Suprapubic skin (tissue), 4 donors: ENCODE measurements at regions not wholly inside any gene's neighbourhood (a gene's known extent, or its start where the extent isn't known, plus 50 kb on each side); places are given as distances from the start of the nearest gene placed in this dataset.

Source experiments
- DNase-seq, 2 donors: peaks; one replicate each; pipeline ENCODE4 v3.0.0-alpha.2; 2019; ENCODE audit warnings: low spot score in 2 of 2
- H3K27ac ChIP-seq: fragments of 200-600 bp; sonication (generic); one replicate; pipeline ENCODE4 v1.5.1; 2019
- H3K27me3 ChIP-seq: fragments of 200-600 bp; sonication (generic); one replicate; pipeline ENCODE4 v1.5.1; 2019
- H3K36me3 ChIP-seq: fragments of 200-600 bp; sonication (generic); one replicate; pipeline ENCODE4 v1.5.1; 2019
- H3K4me1 ChIP-seq: fragments of 200-600 bp; sonication (generic); one replicate; pipeline ENCODE4 v1.5.1; 2019
- H3K4me3 ChIP-seq: fragments of 200-600 bp; sonication (generic); one replicate; pipeline ENCODE4 v1.5.1; 2019; ENCODE audit warnings: mild to moderate bottlenecking
- H3K9me3 ChIP-seq: fragments of 200-600 bp; sonication (generic); one replicate; pipeline ENCODE4 v1.5.1; 2019
- CTCF ChIP-seq, 2 donors: fragments of 200-600 bp in 1 of 2; fragments of 450-650 bp in 1 of 2; sonication (generic) in 1 of 2; IDR thresholded peaks; one replicate each; pipeline ENCODE4 v1.5.1; 2016 to 2019; ENCODE audit warnings: antibody characterized with exemption in 2 of 2, mild to moderate bottlenecking in 1 of 2, moderate library complexity in 1 of 2
- EP300 ChIP-seq: sonication (generic); formaldehyde crosslinking; IDR thresholded peaks from one replicate; pipeline ENCODE4 v1.6.1; 2017; ENCODE audit warnings: antibody characterized with exemption
- POLR2A ChIP-seq, 2 donors: fragments of 450-650 bp; IDR thresholded peaks; one replicate each; pipeline ENCODE4 v1.6.1; 2017; ENCODE audit warnings: antibody characterized with exemption in 2 of 2, mild to moderate bottlenecking in 2 of 2, moderate library complexity in 2 of 2
- POLR2AphosphoS5 ChIP-seq, 3 donors: sonication (generic); formaldehyde crosslinking; IDR thresholded peaks; one replicate each; pipeline ENCODE4 v1.6.1; 2017; ENCODE audit warnings: antibody characterized with exemption in 3 of 3
- WGBS: methylation state at CpG from one replicate; pipeline ENCODE4 v1.1.5; 2018; 5-methylcytosine and 5-hydroxymethylcytosine counted together

DNA sequence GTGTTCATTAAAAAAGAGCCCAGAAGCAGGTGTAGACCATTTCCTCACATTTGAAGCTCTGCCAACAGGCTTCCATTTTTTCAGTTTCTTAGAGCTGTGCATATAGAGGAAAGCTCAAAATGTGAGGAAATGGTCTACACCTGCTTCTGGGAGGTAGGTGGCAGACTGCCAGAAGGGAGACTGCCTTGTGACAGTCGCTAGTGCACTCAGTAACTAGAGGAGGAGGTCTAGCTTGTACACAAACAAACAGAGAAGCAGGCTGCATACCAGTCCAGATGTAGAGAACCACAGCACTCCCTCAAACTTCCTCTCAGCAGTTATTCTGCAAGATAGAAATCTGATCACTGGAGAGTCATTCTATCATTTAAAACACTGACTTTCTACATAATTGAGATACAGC lies 800.2 kb downstream of the EFNB2 start:
- 73% methylated on average over 1 of the region's 1 CpG for WGBS
- Histone ChIP-seq H3K9me3 (no peaks in the 10 kb centered on the region), H3K27me3 (no peaks in the 10 kb centered on the region), H3K4me3 (no peak overlapping the region), H3K4me1 (no peaks in the 10 kb centered on the region), H3K27ac (no peak overlapping the region), H3K36me3 (no peaks in the 10 kb centered on the region)
- TF ChIP-seq CTCF (IDR thresholded peaks at IDR 0.05) = no peak
- TF ChIP-seq EP300 = no peak
- no peak for TF ChIP-seq POLR2AphosphoS5 (IDR thresholded peaks at IDR 0.05)
- TF ChIP-seq POLR2A (IDR thresholded peaks at IDR 0.05) = no peak
- DNase-seq = no peak

- 75% methylated on average over 5 of the region's 5 CpGs for WGBS
- H3K9me3 ChIP-seq = no peaks in the 10 kb centered on the region
- no peaks in the 10 kb centered on the region for H3K27me3 ChIP-seq
- H3K4me3 ChIP-seq = no peak overlapping the region
- no peak for DNase-seq
- no peak overlapping the region for H3K27ac ChIP-seq
- TF ChIP-seq POLR2A (IDR thresholded peaks at IDR 0.05) = no peak
- TF ChIP-seq CTCF (IDR thresholded peaks at IDR 0.05) = no peak
- no peak for TF ChIP-seq POLR2AphosphoS5 (IDR thresholded peaks at IDR 0.05)
- H3K36me3 ChIP-seq = no peaks in the 10 kb centered on the region
- H3K4me1 ChIP-seq = no peaks in the 10 kb centered on the region
These were observed 802.5 kb downstream of the EFNB2 start for GRCh38 chr13:105732806-105733529.

DNA sequence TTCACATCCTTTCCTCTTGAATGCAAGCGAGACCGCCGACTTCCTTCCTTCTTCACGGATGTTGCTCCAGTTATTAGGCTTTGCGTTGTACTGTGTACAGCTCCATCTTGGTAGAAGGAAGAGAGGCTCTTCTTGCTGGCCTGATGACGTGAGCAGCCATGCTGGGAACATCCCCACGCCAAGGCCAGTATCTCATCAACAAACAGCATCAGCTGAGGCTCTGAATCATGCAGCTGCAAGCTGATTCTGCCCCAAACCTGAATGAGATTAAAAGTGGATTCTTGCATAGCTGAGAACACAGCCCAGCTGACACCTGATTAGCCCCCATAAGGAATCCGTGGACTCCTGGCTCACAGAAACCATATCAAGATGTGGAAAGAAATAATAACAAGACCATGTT lies 809.6 kb downstream of the EFNB2 start:
- TF ChIP-seq POLR2AphosphoS5 (IDR thresholded peaks at IDR 0.05) (no peak), CTCF (IDR thresholded peaks at IDR 0.05) (no peak), POLR2A (IDR thresholded peaks at IDR 0.05) (no peak), EP300 (no peak)
- no peak overlapping the region for H3K27ac ChIP-seq
- no peaks in the 10 kb centered on the region for H3K36me3 ChIP-seq
- 90% methylated on average over 8 of the region's 8 CpGs for WGBS
- H3K9me3 ChIP-seq = no peaks in the 10 kb centered on the region
- no peaks in the 10 kb centered on the region for H3K27me3 ChIP-seq
- H3K4me1 ChIP-seq = no peaks in the 10 kb centered on the region
- DNase-seq = no peak
- no peak overlapping the region for H3K4me3 ChIP-seq

DNA sequence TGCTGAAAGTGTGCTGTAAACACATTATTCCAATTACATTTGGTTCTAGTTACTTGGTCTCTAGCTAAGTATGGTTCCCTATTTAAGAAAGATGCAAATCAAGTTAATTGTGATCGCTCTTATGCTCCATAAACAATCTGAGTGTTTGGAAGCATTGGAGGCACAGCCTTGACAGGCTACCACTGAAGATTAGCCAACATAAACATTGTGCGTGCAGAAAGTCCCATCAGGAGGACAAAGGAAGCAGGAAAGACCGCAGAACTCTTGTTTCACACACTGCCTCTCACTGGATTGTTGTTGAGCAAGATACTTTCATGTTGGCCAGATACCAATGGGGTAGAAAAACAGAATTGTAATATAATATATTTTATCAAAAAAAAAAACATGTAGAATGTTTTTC lies 814.4 kb downstream of the EFNB2 start:
- Histone ChIP-seq H3K9me3 (no peaks in the 10 kb centered on the region), H3K4me3 (no peak overlapping the region), H3K27ac (no peak overlapping the region), H3K36me3 (no peaks in the 10 kb centered on the region), H3K27me3 (no peaks in the 10 kb centered on the region), H3K4me1 (no peaks in the 10 kb centered on the region)
- DNase-seq = no peak
- TF ChIP-seq POLR2A (IDR thresholded peaks at IDR 0.05) (no peak), CTCF (IDR thresholded peaks at IDR 0.05) (no peak), EP300 (no peak), POLR2AphosphoS5 (IDR thresholded peaks at IDR 0.05) (no peak)
- 32% methylated on average over 3 of the region's 3 CpGs for whole genome bisulfite sequencing

GRCh38 chr13:105719859-105720258 lies 815.6 kb downstream of the EFNB2 start:
- WGBS = 85% methylated on average over 6 of the region's 6 CpGs
- no peak for TF ChIP-seq EP300
- no peak for TF ChIP-seq POLR2A (IDR thresholded peaks at IDR 0.05)
- no peak for TF ChIP-seq POLR2AphosphoS5 (IDR thresholded peaks at IDR 0.05)
- no peak for TF ChIP-seq CTCF (IDR thresholded peaks at IDR 0.05)
- Histone ChIP-seq H3K36me3 (no peaks in the 10 kb centered on the region), H3K27ac (no peak overlapping the region), H3K9me3 (no peaks in the 10 kb centered on the region), H3K27me3 (no peaks in the 10 kb centered on the region), H3K4me1 (no peaks in the 10 kb centered on the region), H3K4me3 (no peak overlapping the region)
- no peak for DNase-seq
